ENCODE measurements at regions not wholly inside any gene's neighbourhood (a gene's known extent, or its start where the extent isn't known, plus 50 kb on each side); places are given as distances from the start of the nearest gene placed in this dataset.

DNA sequence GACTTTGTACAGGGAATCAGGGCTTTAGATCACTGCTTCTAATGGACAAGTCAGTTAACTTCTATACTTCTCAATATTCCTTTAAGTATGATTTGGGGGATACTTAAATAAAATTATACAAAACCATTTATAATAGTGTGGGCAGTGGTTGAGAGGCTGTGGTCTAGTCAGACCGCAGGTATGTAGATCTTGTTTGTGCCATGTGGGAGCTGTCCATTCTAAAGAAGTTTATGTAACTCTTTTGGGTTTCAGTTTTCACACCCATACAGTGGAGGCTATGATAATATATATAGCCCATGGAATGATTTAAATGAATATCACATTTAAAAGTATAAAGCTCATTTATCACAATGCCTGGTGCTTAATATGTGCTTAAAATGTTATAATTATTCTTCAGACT is 654.3 kb upstream of the KIF2B start:
- no peak for TF ChIP-seq CTCF (conservative IDR thresholded peaks at IDR 0.05; ENCODE audit: low read depth, low read length)
- no peak for TF ChIP-seq EZH2 (IDR thresholded peaks at IDR 0.05; ENCODE audit: borderline replicate concordance, low read depth, low read length, poor library complexity, severe bottlenecking)

Data from A673 (cell line).